ENCODE measurements at regions not wholly inside any gene's neighbourhood (a gene's known extent, or its start where the extent isn't known, plus 50 kb on each side); places are given as distances from the start of the nearest gene placed in this dataset.

DNA sequence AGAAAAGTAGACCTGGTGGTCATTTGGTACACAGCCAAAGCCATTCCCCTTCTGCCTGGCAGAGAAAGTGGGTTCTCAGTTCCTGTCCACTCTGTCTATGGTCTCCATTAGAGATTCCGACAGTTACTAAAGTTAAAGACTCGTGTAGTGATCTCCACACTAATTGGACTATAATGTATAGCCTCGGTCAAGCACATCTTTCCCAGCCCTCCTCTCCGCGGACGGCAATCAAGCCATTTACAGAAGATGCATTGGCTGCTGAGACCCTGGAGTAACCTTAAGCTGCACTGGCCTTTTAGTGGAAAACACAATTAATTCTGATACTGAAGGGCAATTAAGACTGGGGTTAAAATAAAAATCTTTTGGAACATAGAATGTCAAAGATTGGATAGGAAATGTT is 865.3 kb downstream of the MCTP2 start:
- no peaks in the 10 kb centered on the region for H3K27me3 ChIP-seq (ENCODE audit: control insufficient read depth in 1 of 2, insufficient read depth in 2 of 2, low read length in 2 of 2)
- no peaks in the 10 kb centered on the region for H3K4me1 ChIP-seq (ENCODE audit: insufficient read depth, low read length)
- H3K9me3 ChIP-seq (ENCODE audit: low read length), result no peaks in the 10 kb centered on the region
- no peak overlapping the region for H3K4me3 ChIP-seq (ENCODE audit: low read depth in 1 of 2, low read length in 2 of 2)
- no peak overlapping the region for H3K27ac ChIP-seq (ENCODE audit: low read depth, low read length)
- H3K9ac ChIP-seq (ENCODE audit: low read length), result no peak overlapping the region
- H3K36me3 ChIP-seq (ENCODE audit: insufficient read depth, low read length), result no peaks in the 10 kb centered on the region

- Histone ChIP-seq H3K9ac (ENCODE audit: low read length) (no peak overlapping the region), H3K9me3 (ENCODE audit: low read length) (no peaks in the 10 kb centered on the region), H3K4me1 (ENCODE audit: insufficient read depth, low read length) (no peaks in the 10 kb centered on the region), H3K4me3 (ENCODE audit: low read depth in 1 of 2, low read length in 2 of 2) (no peak overlapping the region), H3K36me3 (ENCODE audit: insufficient read depth, low read length) (no peaks in the 10 kb centered on the region), H3K27me3 (ENCODE audit: control insufficient read depth in 1 of 2, insufficient read depth in 2 of 2, low read length in 2 of 2) (no peaks in the 10 kb centered on the region), H3K27ac (ENCODE audit: low read depth, low read length) (no peak overlapping the region)
Measured at GRCh38 chr15:95097361-95097760, 866.0 kb downstream of the MCTP2 start.

- Histone ChIP-seq H3K4me1 (ENCODE audit: insufficient read depth, low read length) (no peaks in the 10 kb centered on the region), H3K9me3 (ENCODE audit: low read length) (no peaks in the 10 kb centered on the region), H3K9ac (ENCODE audit: low read length) (no peak overlapping the region), H3K4me3 (ENCODE audit: low read depth in 1 of 2, low read length in 2 of 2) (no peak overlapping the region), H3K36me3 (ENCODE audit: insufficient read depth, low read length) (no peaks in the 10 kb centered on the region), H3K27me3 (ENCODE audit: control insufficient read depth in 1 of 2, insufficient read depth in 2 of 2, low read length in 2 of 2) (no peaks in the 10 kb centered on the region), H3K27ac (ENCODE audit: low read depth, low read length) (no peak overlapping the region)
Measured at GRCh38 chr15:95105229-95105628, 873.9 kb downstream of the MCTP2 start.

DNA sequence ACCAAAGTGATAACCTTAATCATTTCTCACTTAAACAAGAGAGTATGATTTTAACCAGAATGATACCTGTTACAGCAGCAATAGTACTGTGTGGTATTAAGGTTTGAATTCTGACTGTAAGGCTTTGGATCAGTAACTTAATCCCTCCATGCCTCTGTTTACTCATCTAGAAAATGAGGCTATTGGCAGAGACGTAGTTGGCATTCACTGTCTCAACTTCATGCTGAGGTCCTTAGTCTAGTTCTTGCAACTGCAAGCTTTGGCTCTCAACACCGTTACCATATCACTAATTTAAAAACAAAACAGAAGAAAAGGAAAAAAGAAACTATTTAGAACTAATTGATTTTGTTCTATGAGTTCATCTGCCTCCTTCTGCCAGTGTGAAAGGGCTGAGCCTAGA is 875.4 kb downstream of the MCTP2 start:
- H3K36me3 ChIP-seq (ENCODE audit: insufficient read depth, low read length), result no peaks in the 10 kb centered on the region
- no peak overlapping the region for H3K27ac ChIP-seq (ENCODE audit: low read depth, low read length)
- H3K4me1 ChIP-seq (ENCODE audit: insufficient read depth, low read length), result no peaks in the 10 kb centered on the region
- H3K27me3 ChIP-seq (ENCODE audit: control insufficient read depth in 1 of 2, insufficient read depth in 2 of 2, low read length in 2 of 2), result no peaks in the 10 kb centered on the region
- no peaks in the 10 kb centered on the region for H3K9me3 ChIP-seq (ENCODE audit: low read length)
- no peak overlapping the region for H3K4me3 ChIP-seq (ENCODE audit: low read depth in 1 of 2, low read length in 2 of 2)
- H3K9ac ChIP-seq (ENCODE audit: low read length), result no peak overlapping the region

- no peaks in the 10 kb centered on the region for H3K27me3 ChIP-seq (ENCODE audit: control insufficient read depth in 1 of 2, insufficient read depth in 2 of 2, low read length in 2 of 2)
- no peak overlapping the region for H3K27ac ChIP-seq (ENCODE audit: low read depth, low read length)
- H3K9me3 ChIP-seq (ENCODE audit: low read length), result no peaks in the 10 kb centered on the region
- no peaks in the 10 kb centered on the region for H3K4me1 ChIP-seq (ENCODE audit: insufficient read depth, low read length)
- H3K9ac ChIP-seq (ENCODE audit: low read length), result no peak overlapping the region
- H3K36me3 ChIP-seq (ENCODE audit: insufficient read depth, low read length), result no peaks in the 10 kb centered on the region
- H3K4me3 ChIP-seq (ENCODE audit: low read depth in 1 of 2, low read length in 2 of 2), result no peak overlapping the region
Measured at GRCh38 chr15:95108673-95109072, 877.3 kb downstream of the MCTP2 start.

DNA sequence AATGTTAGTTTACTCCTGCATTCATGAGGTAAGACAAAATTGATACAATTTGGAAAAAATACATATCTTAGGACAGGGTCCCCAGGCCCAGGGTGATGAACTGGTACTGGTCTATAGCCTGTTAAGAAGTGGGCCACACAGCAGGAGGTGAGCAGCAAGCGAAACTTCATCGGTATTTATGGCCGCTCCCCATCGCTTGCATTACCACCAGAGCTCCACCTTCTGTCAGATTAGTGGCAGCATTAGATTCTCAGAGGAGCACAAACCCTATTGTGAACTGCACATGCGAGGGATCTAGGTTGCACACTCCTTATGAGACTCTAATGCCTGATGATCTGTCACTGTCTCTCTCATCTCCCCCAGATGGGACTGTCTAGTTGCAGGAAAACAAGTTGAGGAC is 880.6 kb downstream of the MCTP2 start:
- no peaks in the 10 kb centered on the region for H3K36me3 ChIP-seq (ENCODE audit: insufficient read depth, low read length)
- no peaks in the 10 kb centered on the region for H3K9me3 ChIP-seq (ENCODE audit: low read length)
- H3K4me3 ChIP-seq (ENCODE audit: low read depth in 1 of 2, low read length in 2 of 2), result no peak overlapping the region
- H3K27ac ChIP-seq (ENCODE audit: low read depth, low read length), result no peak overlapping the region
- no peak overlapping the region for H3K9ac ChIP-seq (ENCODE audit: low read length)
- no peaks in the 10 kb centered on the region for H3K4me1 ChIP-seq (ENCODE audit: insufficient read depth, low read length)
- H3K27me3 ChIP-seq (ENCODE audit: control insufficient read depth in 1 of 2, insufficient read depth in 2 of 2, low read length in 2 of 2), result no peaks in the 10 kb centered on the region

- no peak overlapping the region for H3K4me3 ChIP-seq (ENCODE audit: low read depth in 1 of 2, low read length in 2 of 2)
- H3K27me3 ChIP-seq (ENCODE audit: control insufficient read depth in 1 of 2, insufficient read depth in 2 of 2, low read length in 2 of 2), result no peaks in the 10 kb centered on the region
- H3K36me3 ChIP-seq (ENCODE audit: insufficient read depth, low read length), result no peaks in the 10 kb centered on the region
Measured at GRCh38 chr15:95113041-95113440, 881.7 kb downstream of the MCTP2 start.

GRCh38 chr15:95119041-95119610 is 887.8 kb downstream of the MCTP2 start:
- H3K27ac ChIP-seq (ENCODE audit: low read depth, low read length), result no peak overlapping the region
- H3K4me1 ChIP-seq (ENCODE audit: insufficient read depth, low read length), result no peaks in the 10 kb centered on the region
- no peaks in the 10 kb centered on the region for H3K36me3 ChIP-seq (ENCODE audit: insufficient read depth, low read length)
- H3K9me3 ChIP-seq (ENCODE audit: low read length), result no peaks in the 10 kb centered on the region
- no peak overlapping the region for H3K4me3 ChIP-seq (ENCODE audit: low read depth in 1 of 2, low read length in 2 of 2)
- H3K27me3 ChIP-seq (ENCODE audit: control insufficient read depth in 1 of 2, insufficient read depth in 2 of 2, low read length in 2 of 2), result no peaks in the 10 kb centered on the region
- no peak overlapping the region for H3K9ac ChIP-seq (ENCODE audit: low read length)

More at GRCh38 chr15:95113041-95113440, 881.7 kb downstream of the MCTP2 start:
- no peak overlapping the region for H3K9ac ChIP-seq (ENCODE audit: low read length)
- H3K27ac ChIP-seq (ENCODE audit: low read depth, low read length), result no peak overlapping the region
- H3K9me3 ChIP-seq (ENCODE audit: low read length), result no peaks in the 10 kb centered on the region
- no peaks in the 10 kb centered on the region for H3K4me1 ChIP-seq (ENCODE audit: insufficient read depth, low read length)

- Histone ChIP-seq H3K9me3 (ENCODE audit: low read length) (no peaks in the 10 kb centered on the region), H3K36me3 (ENCODE audit: insufficient read depth, low read length) (no peaks in the 10 kb centered on the region), H3K27me3 (ENCODE audit: control insufficient read depth in 1 of 2, insufficient read depth in 2 of 2, low read length in 2 of 2) (no peaks in the 10 kb centered on the region), H3K9ac (ENCODE audit: low read length) (no peak overlapping the region), H3K27ac (ENCODE audit: low read depth, low read length) (no peak overlapping the region), H3K4me1 (ENCODE audit: insufficient read depth, low read length) (no peaks in the 10 kb centered on the region), H3K4me3 (ENCODE audit: low read depth in 1 of 2, low read length in 2 of 2) (no peak overlapping the region)
Measured at GRCh38 chr15:95120595-95120994, 889.2 kb downstream of the MCTP2 start.

DNA sequence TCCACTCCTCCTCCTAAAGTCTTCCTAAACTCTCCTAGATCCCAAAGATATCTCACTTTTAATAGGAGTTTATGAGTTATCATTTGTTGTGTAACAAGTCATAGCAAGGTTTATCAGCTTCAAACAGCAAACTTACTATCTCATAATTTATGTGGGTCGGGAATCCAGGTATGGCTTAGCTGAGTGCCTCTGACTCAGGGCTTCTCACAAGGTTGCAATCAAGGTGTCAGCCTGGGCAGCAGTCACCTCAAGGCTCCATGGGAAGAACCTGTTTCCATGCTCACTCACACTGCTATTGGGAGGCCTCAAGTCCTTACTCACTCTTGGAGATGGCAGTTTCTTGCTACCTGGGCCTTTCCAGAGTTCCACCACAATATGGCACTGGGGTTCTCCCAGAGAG is 889.8 kb downstream of the MCTP2 start:
- H3K9ac ChIP-seq (ENCODE audit: low read length), result no peak overlapping the region

DNA sequence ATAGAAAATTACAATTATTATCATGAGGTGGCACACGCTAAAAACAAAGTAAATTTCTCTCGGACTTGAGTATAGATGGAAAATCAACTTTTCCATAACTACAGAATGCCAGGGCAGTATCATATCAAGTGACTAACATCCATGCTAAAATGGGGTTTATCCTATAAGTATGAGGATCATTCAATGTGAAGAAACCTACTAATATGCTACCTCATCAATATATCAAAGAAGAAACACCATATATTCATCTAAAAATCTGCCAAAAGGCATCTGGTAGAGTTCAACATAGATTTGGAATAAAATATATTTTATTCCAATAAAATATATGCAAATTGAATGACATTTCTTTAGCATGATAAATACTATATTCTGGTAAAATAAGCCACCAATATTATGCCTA is 894.4 kb downstream of the MCTP2 start:
- H3K36me3 ChIP-seq (ENCODE audit: insufficient read depth, low read length), result no peaks in the 10 kb centered on the region
- H3K9me3 ChIP-seq (ENCODE audit: low read length), result no peaks in the 10 kb centered on the region
- H3K27ac ChIP-seq (ENCODE audit: low read depth, low read length), result no peak overlapping the region
- no peak overlapping the region for H3K4me3 ChIP-seq (ENCODE audit: low read depth in 1 of 2, low read length in 2 of 2)
- no peaks in the 10 kb centered on the region for H3K27me3 ChIP-seq (ENCODE audit: control insufficient read depth in 1 of 2, insufficient read depth in 2 of 2, low read length in 2 of 2)
- peaks cover 4% of the 10 kb centered on the region for H3K4me1 ChIP-seq (ENCODE audit: insufficient read depth, low read length)
- no peak overlapping the region for H3K9ac ChIP-seq (ENCODE audit: low read length)

More for the DNA sequence above, 889.8 kb downstream of the MCTP2 start:
- Histone ChIP-seq H3K4me1 (ENCODE audit: insufficient read depth, low read length) (no peaks in the 10 kb centered on the region), H3K27me3 (ENCODE audit: control insufficient read depth in 1 of 2, insufficient read depth in 2 of 2, low read length in 2 of 2) (no peaks in the 10 kb centered on the region), H3K9me3 (ENCODE audit: low read length) (no peaks in the 10 kb centered on the region), H3K36me3 (ENCODE audit: insufficient read depth, low read length) (no peaks in the 10 kb centered on the region), H3K27ac (ENCODE audit: low read depth, low read length) (no peak overlapping the region), H3K4me3 (ENCODE audit: low read depth in 1 of 2, low read length in 2 of 2) (no peak overlapping the region)

- no peaks in the 10 kb centered on the region for H3K36me3 ChIP-seq (ENCODE audit: insufficient read depth, low read length)
- no peaks in the 10 kb centered on the region for H3K27me3 ChIP-seq (ENCODE audit: control insufficient read depth in 1 of 2, insufficient read depth in 2 of 2, low read length in 2 of 2)
- no peak overlapping the region for H3K27ac ChIP-seq (ENCODE audit: low read depth, low read length)
- H3K9ac ChIP-seq (ENCODE audit: low read length), result no peak overlapping the region
- H3K4me3 ChIP-seq (ENCODE audit: low read depth in 1 of 2, low read length in 2 of 2), result no peak overlapping the region
- H3K4me1 ChIP-seq (ENCODE audit: insufficient read depth, low read length), result peaks cover 4% of the 10 kb centered on the region
- H3K9me3 ChIP-seq (ENCODE audit: low read length), result no peaks in the 10 kb centered on the region
Measured at GRCh38 chr15:95127356-95127755, 896.0 kb downstream of the MCTP2 start.

Data from muscle layer of colon (tissue), 2 donors.